GM12878 (cell line): ENCODE measurements at regions not wholly inside any gene's neighbourhood (a gene's known extent, or its start where the extent isn't known, plus 50 kb on each side); places are given as distances from the start of the nearest gene placed in this dataset.

Source experiments
- ATF2 ChIP-seq: IDR thresholded peaks from 2 replicates; pipeline ENCODE4 v1.6.1; 2012; ENCODE audit warnings: low read length, inconsistent platforms
- CTCF ChIP-seq, 3 experiments: IDR thresholded peaks in 2 of 3; conservative IDR thresholded peaks in 1 of 3; 2 replicates each; pipeline ENCODE4 v1.5.1; 2011; ENCODE audit warnings: low read depth in 3 of 3, low read length in 3 of 3, mild to moderate bottlenecking in 3 of 3, control low read depth in 2 of 3, moderate library complexity in 2 of 3, inconsistent platforms in 1 of 3, mixed read lengths in 1 of 3; ENCODE audit not compliant: control insufficient read depth in 2 of 3, insufficient read depth in 1 of 3; ENCODE audit errors: extremely low read depth in 1 of 3
- SKIL ChIP-seq: fragments of 450-650 bp; IDR thresholded peaks from 2 replicates; pipeline ENCODE4 v1.6.1; 2017; ENCODE audit warnings: mild to moderate bottlenecking, low read depth, inconsistent platforms; ENCODE audit not compliant: poor library complexity, severe bottlenecking
- YBX1 ChIP-seq: fragments of 450-650 bp; IDR thresholded peaks from 2 replicates; pipeline ENCODE4 v1.6.1; 2016; ENCODE audit warnings: antibody characterized with exemption
- ZNF384 ChIP-seq: IDR thresholded peaks from 2 replicates; pipeline ENCODE4 v1.6.1; 2012; ENCODE audit warnings: low read depth, mild to moderate bottlenecking, low read length, improper control_type of control experiment, borderline replicate concordance

GRCh38 chr13:103178986-103179943, 113.0 kb upstream of the SLC10A2 start (continued):
- no peak for TF ChIP-seq CTCF (IDR thresholded peaks at IDR 0.05 in 2 of 3, conservative IDR thresholded peaks at IDR 0.05 in 1 of 3; ENCODE audit: control insufficient read depth in 2 of 3, extremely low read depth in 1 of 3, insufficient read depth in 1 of 3, low read depth in 3 of 3, low read length in 3 of 3)
- no peak for TF ChIP-seq ZNF384
- TF ChIP-seq SKIL, result no peak
- no peak for TF ChIP-seq YBX1
- no peak for TF ChIP-seq ATF2
